K562 (cell line): ENCODE measurements at regions not wholly inside any gene's neighbourhood (a gene's known extent, or its start where the extent isn't known, plus 50 kb on each side); places are given as distances from the start of the nearest gene placed in this dataset.
A peak's percentile ranks its signal among the peaks of the same experiment; 100 is the strongest.
"Not testable (repeated sequence)": the region's sequence is repeated elsewhere in the genome, so short reads cannot be mapped to it uniquely, and the experiment has no call there.

Experiments
- ATAC-seq: fragments of 200-7000 bp; cut with Tn5 transposase; 3 replicates; pipeline ENCODE4 v1.9.1; 2020; ENCODE audit warnings: moderate library complexity
- BruUV-seq: library from RNA; stranded (reverse); fragments of 400-500 nt; replicated peaks from 2 replicates; lab custom pipeline; 2021; lab: Mats Ljungman, UMichigan
- CTCF ChIA-PET: fragments of 300-600 bp; formaldehyde crosslinking; extraction: SDS; loops from one replicate; lab custom pipeline; 2021; ENCODE audit warnings: low intra/inter-chr PET ratio; lab: Yijun Ruan, JAX
- POLR2A ChIA-PET: fragments of 300-600, 350-650 bp; sonication (Branson Sonifier 250); formaldehyde crosslinking; extraction: SDS; loops from one replicate; lab custom pipeline; 2021; ENCODE audit warnings: antibody characterized with exemption, inconsistent platforms; lab: Yijun Ruan, JAX
- DNase-seq, 4 experiments: peaks; one replicate each; pipeline versions ENCODE4 v3.0.0 to v3.0.0-alpha.2; 2011 to 2018; ENCODE audit warnings: low spot score in 3 of 4, mixed read lengths in 3 of 4; ENCODE audit errors: extremely low read depth in 1 of 4
- FAIRE-seq: peaks from 2 replicates; lab custom pipeline; 2011; peaks lifted over from hg19 to GRCh38; lab: Jason Lieb, UNC
- H2AFZ ChIP-seq: 2 replicates; pipeline ENCODE4 v1.6.0; 2011; ENCODE audit warnings: low read depth, low read length, control low read depth, inconsistent platforms
- H3K27ac ChIP-seq: fragments of 200-600 bp; 3 replicates; pipeline ENCODE4 v1.8.0; 2011; ENCODE audit warnings: low read depth, mild to moderate bottlenecking, control low read depth, inconsistent platforms, low read length, moderate library complexity, mixed read lengths; ENCODE audit errors: extremely low read depth
- H3K27me3 ChIP-seq, 2 experiments: fragments of 300-600 bp in 1 of 2; 2 replicates in 1 of 2; 3 replicates in 1 of 2; pipeline versions ENCODE4 v1.6.0 to v1.8.0; 2011; ENCODE audit warnings: inconsistent platforms in 2 of 2, low read length in 2 of 2, mild to moderate bottlenecking in 1 of 2, mixed read lengths in 1 of 2, moderate library complexity in 1 of 2; ENCODE audit not compliant: control insufficient read depth in 2 of 2, insufficient read depth in 2 of 2
- H3K36me3 ChIP-seq: fragments of 300-600 bp; 3 replicates; pipeline ENCODE4 v1.8.0; 2011; ENCODE audit warnings: mild to moderate bottlenecking, low read length, inconsistent platforms; ENCODE audit not compliant: control insufficient read depth, insufficient read depth
- H3K4me1 ChIP-seq, 2 experiments: fragments of 200-600 bp in 1 of 2; replicated peaks in 1 of 2; 2 replicates in 1 of 2; 3 replicates in 1 of 2; pipeline versions ENCODE4 v1.5.1 to v1.8.0; 2011; ENCODE audit warnings: inconsistent platforms in 2 of 2, low read length in 2 of 2, mild to moderate bottlenecking in 1 of 2, mixed read lengths in 1 of 2, moderate library complexity in 1 of 2; ENCODE audit not compliant: control insufficient read depth in 2 of 2, insufficient read depth in 2 of 2
- H3K4me2 ChIP-seq: 2 replicates; pipeline ENCODE4 v1.6.1; 2011; ENCODE audit warnings: low read length, control low read depth, inconsistent platforms, mixed read lengths; ENCODE audit not compliant: insufficient read depth
- H3K4me3 ChIP-seq: fragments of 200-600 bp; sonication (generic), shearing (Covaris generic); 2 replicates; pipeline ENCODE4 v1.5.1; 2016; ENCODE audit warnings: control low read depth, inconsistent platforms
- H3K79me2 ChIP-seq: fragments of 200-600 bp; 3 replicates; pipeline ENCODE4 v1.8.0; 2011; ENCODE audit warnings: low read length, inconsistent platforms; ENCODE audit not compliant: control insufficient read depth, insufficient read depth
- H3K9ac ChIP-seq, 2 experiments: 2 replicates each; pipeline versions ENCODE4 v1.6.0 to v1.6.1; 2011; ENCODE audit warnings: low read depth in 2 of 2, low read length in 2 of 2, control low read depth in 1 of 2, inconsistent platforms in 1 of 2, mild to moderate bottlenecking in 1 of 2, mixed read lengths in 1 of 2; ENCODE audit not compliant: insufficient read depth in 1 of 2
- H3K9me1 ChIP-seq: one replicate; pipeline ENCODE4 v1.6.0; 2011; ENCODE audit warnings: inconsistent platforms, mild to moderate bottlenecking, low read length, moderate library complexity; ENCODE audit not compliant: control insufficient read depth, insufficient read depth
- H3K9me3 ChIP-seq: replicated peaks from 2 replicates; pipeline ENCODE4 v1.5.1; 2011; ENCODE audit warnings: low read depth, low read length, inconsistent platforms; ENCODE audit not compliant: control insufficient read depth, insufficient read depth
- H4K20me1 ChIP-seq: replicated peaks from 2 replicates; pipeline ENCODE4 v1.6.1; 2011; ENCODE audit warnings: low read length, inconsistent platforms, mixed read lengths; ENCODE audit not compliant: control insufficient read depth, insufficient read depth
- CBFA2T3 ChIP-seq: fragments of 450-650 bp; IDR thresholded peaks from 2 replicates; pipeline ENCODE4 v1.6.1; 2017
- CBX3 ChIP-seq, 2 experiments: IDR thresholded peaks; 1 replicate in 1 of 2; 2 replicates in 1 of 2; pipeline ENCODE4 v1.6.1; 2012; ENCODE audit warnings: inconsistent platforms in 2 of 2, low read length in 2 of 2, borderline replicate concordance in 1 of 2, control low read depth in 1 of 2
- CBX5 ChIP-seq: IDR thresholded peaks from 2 replicates; pipeline ENCODE4 v1.6.1; 2014; ENCODE audit warnings: low read depth, borderline replicate concordance
- TRIM24 ChIP-seq, 2 experiments: fragments of 450-650 bp; IDR thresholded peaks; 2 replicates each; pipeline ENCODE4 v1.6.1; 2016
- TRIM28 ChIP-seq: fragments of 450-650 bp; IDR thresholded peaks from 2 replicates; pipeline ENCODE4 v1.6.1; 2017
- YY1 ChIP-seq, 3 experiments: IDR thresholded peaks; 2 replicates each; pipeline ENCODE4 v1.6.1; 2011; ENCODE audit warnings: low read length in 2 of 3, mild to moderate bottlenecking in 2 of 3, moderate library complexity in 2 of 3, borderline replicate concordance in 1 of 3, control low read depth in 1 of 3, low read depth in 1 of 3; ENCODE audit not compliant: insufficient read depth in 3 of 3, insufficient replicate concordance in 2 of 3, control insufficient read depth in 1 of 3, insufficient read length in 1 of 3; ENCODE audit errors: extremely low read depth in 1 of 3
- ZFP36 ChIP-seq: fragments of 150-350 bp; IDR thresholded peaks from 2 replicates; pipeline ENCODE4 v1.6.1; 2018; ENCODE audit warnings: low read length, low read depth; ENCODE audit not compliant: partially characterized antibody
- ZNF280A ChIP-seq: fragments of 450-650 bp; IDR thresholded peaks from 2 replicates; pipeline ENCODE4 v1.6.1; 2018; ENCODE audit warnings: mild to moderate bottlenecking, low read depth; ENCODE audit not compliant: partially characterized antibody
- ZNF431 ChIP-seq: sonication (generic); formaldehyde crosslinking; IDR thresholded peaks from 2 replicates; pipeline ENCODE4 v1.8.0; 2022; ENCODE audit warnings: mild to moderate bottlenecking, missing genetic modification reagents
- WGBS: fragments of 100-300 bp; shearing (Covaris generic); methylation state at CpG from one replicate; pipeline ENCODE4 v1.1.6; 2016; ENCODE audit warnings: low coverage, mixed read lengths; ENCODE audit not compliant: insufficient coverage; ENCODE audit errors: missing lambda C conversion rate; 5-methylcytosine and 5-hydroxymethylcytosine counted together
- in situ Hi-C: fragments of 300-500 bp; cut with MboI; formaldehyde crosslinking; loops from 4 replicates; pipeline ENCODE4 v1.15.0; 2018; ENCODE audit warnings: inconsistent platforms, mixed read lengths
- intact Hi-C: fragments of 100-400 bp; cut with micrococcal nuclease; formaldehyde crosslinking; loops from 2 replicates; pipeline ENCODE4 v1.14.2; 2022

GRCh38 chr2:58745334-58745733 is 504.2 kb upstream of the FANCL start:
- BruUV-seq, H3K9ac ChIP-seq, H3K4me2 ChIP-seq, H3K4me3 ChIP-seq, ATAC-seq, FAIRE-seq, H2AFZ ChIP-seq, in situ Hi-C loops, H3K27me3 ChIP-seq, CTCF ChIA-PET, DNase-seq, H4K20me1 ChIP-seq, intact Hi-C loops, H3K9me1 ChIP-seq, H3K27ac ChIP-seq, H3K36me3 ChIP-seq, H3K79me2 ChIP-seq, H3K4me1 ChIP-seq: not testable (repeated sequence)
- H3K9me3 ChIP-seq = peaks cover 12% of the 10 kb centered on the region
- POLR2A ChIA-PET = interaction anchor here (0.6 kb wide), 1 partner anchor 150 kb away, joined by 3 read pairs; no protein-coding TSS in a partner anchor
- WGBS = 19% methylated on average over 2 of the region's 2 CpGs
- peak; percentile 49 for TF ChIP-seq ZFP36
- peak in 1 of 3 experiments; percentile 33 for TF ChIP-seq YY1 (IDR thresholded peaks at IDR 0.05; ENCODE audit: borderline replicate concordance in 1 of 3, control insufficient read depth in 1 of 3, extremely low read depth in 1 of 3, insufficient read depth in 3 of 3, insufficient read length in 1 of 3, insufficient replicate concordance in 2 of 3, low read depth in 1 of 3, low read length in 2 of 3)
- 0 out of 2 replicates have a peak, but pooled peaks have one; percentile 52 for TF ChIP-seq CBFA2T3
- TF ChIP-seq TRIM24 (IDR thresholded peaks at IDR 0.05) = peak; percentile 31 to 75; a peak in 3 of 4 replicates
- peak; percentile 99 for TF ChIP-seq ZNF431 (CRISPR knock-in tag)
- TF ChIP-seq CBX3 (IDR thresholded peaks at IDR 0.05; ENCODE audit: borderline replicate concordance in 1 of 2, low read length in 2 of 2) = peak in 1 of 2 experiments; percentile 85; a peak in 1 of 3 replicates
- TF ChIP-seq TRIM28 = peak; percentile 86
- TF ChIP-seq ZNF280A = peak; percentile 71
- TF ChIP-seq CBX5 = 0 out of 2 replicates have a peak, but pooled peaks have one; percentile 64
